Right cardiac atrium (tissue), 5 donors: ENCODE measurements at regions not wholly inside any gene's neighbourhood (a gene's known extent, or its start where the extent isn't known, plus 50 kb on each side); places are given as distances from the start of the nearest gene placed in this dataset.

Experiments used
- ATAC-seq, 2 donors: fragments of 200-7000 bp; cut with Tn5 transposase; one replicate each; pipeline versions ENCODE4 v1.8.0 to v1.9.1; 2020; ENCODE audit warnings: moderate library complexity in 2 of 2, mild to moderate bottlenecking in 1 of 2
- DNase-seq, 3 donors: peaks; one replicate each; pipeline ENCODE4 v3.0.0-alpha.2; 2020
- H3K27ac ChIP-seq: one replicate; pipeline ENCODE4 v1.5.1; 2013; ENCODE audit warnings: mild to moderate bottlenecking, low read length, control low read depth, moderate library complexity
- H3K27me3 ChIP-seq: one replicate; pipeline ENCODE4 v1.6.1; 2013; ENCODE audit not compliant: control insufficient read depth, insufficient read depth
- H3K4me1 ChIP-seq: one replicate; pipeline ENCODE4 v1.6.1; 2013; ENCODE audit warnings: low read length; ENCODE audit not compliant: control insufficient read depth, insufficient read depth
- H3K4me3 ChIP-seq: one replicate; pipeline ENCODE4 v1.5.1; 2013; ENCODE audit warnings: low read length, control low read depth
- H3K9me3 ChIP-seq: one replicate; pipeline ENCODE4 v1.6.1; 2013; ENCODE audit warnings: low read length; ENCODE audit not compliant: control insufficient read depth
- WGBS: extraction: QIAGEN DNeasy Blood & Tissue Kit; methylation state at CpG from one replicate; pipeline ENCODE4 v1.1.7; 2013; 5-methylcytosine and 5-hydroxymethylcytosine counted together
- intact Hi-C, 4 donors: fragments of 100-400 bp; cut with DNase I; formaldehyde crosslinking; loops; one replicate each; pipeline versions ENCODE4 v1.11.0 to v1.14.0; 2022 to 2023
- donor health status: healthy with polysubstance abuse.
- donor health status: DM: no; HTN: yes; CAD: no.
- donor health status: DM: no; HTN: no; CAD: no.
- donor health status: DM: no; HTN: yes; CAD: no; lungs with severe emphysema.
- donor health status: DM: yes; HTN: yes; CAD: no.

- 85% methylated on average over 1 of the region's 1 CpG for WGBS
- ATAC-seq: no peak
- H3K4me3 ChIP-seq: no peak overlapping the region
Measured at GRCh38 chr1:239826736-239827135, 264.9 kb upstream of the FMN2 start.

GRCh38 chr1:239829535-239829934 lies 262.1 kb upstream of the FMN2 start:
- Histone ChIP-seq H3K27ac (no peak overlapping the region), H3K4me1 (peaks cover 5% of the 10 kb centered on the region), H3K4me3 (no peak overlapping the region), H3K27me3 (no peaks in the 10 kb centered on the region), H3K9me3 (no peaks in the 10 kb centered on the region)
- 94% methylated on average over 1 of the region's 1 CpG for WGBS
- DNase-seq (no peak), ATAC-seq (no peak)
- intact Hi-C loops: no loop called here

More at GRCh38 chr1:239826736-239827135, 264.9 kb upstream of the FMN2 start:
- H3K9me3 ChIP-seq: no peaks in the 10 kb centered on the region
- no peaks in the 10 kb centered on the region for H3K4me1 ChIP-seq
- intact Hi-C loops: no loop called here
- H3K27ac ChIP-seq: no peak overlapping the region
- DNase-seq: no peak
- no peaks in the 10 kb centered on the region for H3K27me3 ChIP-seq

GRCh38 chr1:239831577-239832355 lies 259.9 kb upstream of the FMN2 start:
- H3K27ac ChIP-seq: no peak overlapping the region
- no peaks in the 10 kb centered on the region for H3K27me3 ChIP-seq
- ATAC-seq: no peak
- H3K4me1 ChIP-seq: peaks cover 5% of the 10 kb centered on the region
- 52% methylated on average over 5 of the region's 5 CpGs for WGBS
- intact Hi-C loops: no loop called here
- no peak overlapping the region for H3K4me3 ChIP-seq
- H3K9me3 ChIP-seq: no peaks in the 10 kb centered on the region
- no peak for DNase-seq

- 29% methylated on average over 2 of the region's 2 CpGs for WGBS
- Histone ChIP-seq H3K27me3 (no peaks in the 10 kb centered on the region), H3K27ac (no peak overlapping the region), H3K4me3 (no peak overlapping the region), H3K4me1 (peaks cover 5% of the 10 kb centered on the region), H3K9me3 (no peaks in the 10 kb centered on the region)
- ATAC-seq: no peak
- intact Hi-C loops: no loop called here
- no peak for DNase-seq
Measured at GRCh38 chr1:239833723-239834122, 258.0 kb upstream of the FMN2 start.

- 62% methylated on average over 7 of the region's 7 CpGs for WGBS
- intact Hi-C loops: no loop called here
Measured at GRCh38 chr1:239835946-239836440, 255.7 kb upstream of the FMN2 start.

GRCh38 chr1:239840336-239840735 lies 251.3 kb upstream of the FMN2 start:
- Histone ChIP-seq H3K9me3 (no peaks in the 10 kb centered on the region), H3K27ac (no peak overlapping the region), H3K4me1 (no peaks in the 10 kb centered on the region), H3K4me3 (no peak overlapping the region), H3K27me3 (no peaks in the 10 kb centered on the region)
- ATAC-seq (no peak), DNase-seq (no peak)
- WGBS: 93% methylated on average over 1 of the region's 1 CpG
- intact Hi-C loops: no loop called here

More at GRCh38 chr1:239835946-239836440, 255.7 kb upstream of the FMN2 start:
- Histone ChIP-seq H3K9me3 (no peaks in the 10 kb centered on the region), H3K27ac (no peak overlapping the region), H3K4me1 (peaks cover 5% of the 10 kb centered on the region), H3K27me3 (no peaks in the 10 kb centered on the region), H3K4me3 (no peak overlapping the region)
- DNase-seq (no peak), ATAC-seq (no peak)

- intact Hi-C loops: no loop called here
- H3K4me1 ChIP-seq: no peaks in the 10 kb centered on the region
- no peaks in the 10 kb centered on the region for H3K27me3 ChIP-seq
- 76% methylated on average over 3 of the region's 3 CpGs for WGBS
- no peak for ATAC-seq
- no peak overlapping the region for H3K4me3 ChIP-seq
- H3K9me3 ChIP-seq: no peaks in the 10 kb centered on the region
- no peak for DNase-seq
- H3K27ac ChIP-seq: no peak overlapping the region
Measured at GRCh38 chr1:239840790-239841189, 250.9 kb upstream of the FMN2 start.

- no peaks in the 10 kb centered on the region for H3K27me3 ChIP-seq
- H3K27ac ChIP-seq: no peak overlapping the region
- H3K9me3 ChIP-seq: no peaks in the 10 kb centered on the region
- ATAC-seq (no peak), DNase-seq (no peak)
- 97% methylated on average over 2 of the region's 2 CpGs for WGBS
- H3K4me3 ChIP-seq: no peak overlapping the region
- no peaks in the 10 kb centered on the region for H3K4me1 ChIP-seq
- intact Hi-C loops: no loop called here
Measured at GRCh38 chr1:239841631-239842030, 250.1 kb upstream of the FMN2 start.

GRCh38 chr1:239843541-239843940 lies 248.1 kb upstream of the FMN2 start:
- 75% methylated on average over 2 of the region's 2 CpGs for WGBS
- intact Hi-C loops: no loop called here
- H3K27ac ChIP-seq: no peak overlapping the region

GRCh38 chr1:239844833-239845232 lies 246.8 kb upstream of the FMN2 start:
- no peak for ATAC-seq
- H3K9me3 ChIP-seq: no peaks in the 10 kb centered on the region
- 60% methylated on average over 1 of the region's 1 CpG for WGBS

More at GRCh38 chr1:239843541-239843940, 248.1 kb upstream of the FMN2 start:
- no peaks in the 10 kb centered on the region for H3K27me3 ChIP-seq
- H3K4me3 ChIP-seq: no peak overlapping the region
- H3K9me3 ChIP-seq: no peaks in the 10 kb centered on the region
- DNase-seq (no peak), ATAC-seq (no peak)
- no peaks in the 10 kb centered on the region for H3K4me1 ChIP-seq

GRCh38 chr1:239854922-239855321 lies 236.8 kb upstream of the FMN2 start:
- intact Hi-C loops: no loop called here
- WGBS: 89% methylated on average over 2 of the region's 2 CpGs
- H3K4me3 ChIP-seq: no peak overlapping the region
- DNase-seq (no peak), ATAC-seq (no peak)
- no peak overlapping the region for H3K27ac ChIP-seq
- no peaks in the 10 kb centered on the region for H3K27me3 ChIP-seq
- H3K4me1 ChIP-seq: no peaks in the 10 kb centered on the region
- no peaks in the 10 kb centered on the region for H3K9me3 ChIP-seq

More at GRCh38 chr1:239844833-239845232, 246.8 kb upstream of the FMN2 start:
- intact Hi-C loops: no loop called here
- DNase-seq: no peak
- H3K4me3 ChIP-seq: no peak overlapping the region
- no peaks in the 10 kb centered on the region for H3K27me3 ChIP-seq
- H3K4me1 ChIP-seq: no peaks in the 10 kb centered on the region
- H3K27ac ChIP-seq: no peak overlapping the region
